Esophagus muscularis mucosa (tissue), 3 donors: ENCODE measurements at regions not wholly inside any gene's neighbourhood (a gene's known extent, or its start where the extent isn't known, plus 50 kb on each side); places are given as distances from the start of the nearest gene placed in this dataset.

Experiments
- CTCF ChIP-seq, 3 experiments: fragments of 200-600 bp in 2 of 3; fragments of 450-650 bp in 1 of 3; sonication (generic) in 2 of 3; IDR thresholded peaks; one replicate each; pipeline ENCODE4 v1.5.1; 2017 to 2019; ENCODE audit warnings: antibody characterized with exemption in 3 of 3, mild to moderate bottlenecking in 2 of 3, moderate library complexity in 1 of 3
- POLR2A ChIP-seq: fragments of 450-650 bp; IDR thresholded peaks from one replicate; pipeline ENCODE4 v1.6.1; 2017; ENCODE audit warnings: antibody characterized with exemption, moderate library complexity, mild to moderate bottlenecking, low read depth

- TF ChIP-seq POLR2A (no peak), CTCF (IDR thresholded peaks at IDR 0.05) (no peak)
Observed at GRCh38 chr4:126738926-126739325, 893.8 kb upstream of the INTU start.
